SK-N-SH treated with all-trans-retinoic acid at 6 μM for 48 hours (cell line): ENCODE measurements at regions not wholly inside any gene's neighbourhood (a gene's known extent, or its start where the extent isn't known, plus 50 kb on each side); places are given as distances from the start of the nearest gene placed in this dataset.

Source experiments
- ATAC-seq: fragments of 200-7000 bp; cut with Tn5 transposase; 3 replicates; pipeline ENCODE4 v1.9.1; 2020; ENCODE audit warnings: mild to moderate bottlenecking, moderate library complexity
- ARNTL ChIP-seq: fragments of 450-650 bp; formaldehyde crosslinking; IDR thresholded peaks from 2 replicates; pipeline ENCODE4 v1.5.0; 2020; ENCODE audit warnings: low read depth, mild to moderate bottlenecking, moderate library complexity, borderline replicate concordance
- BACH2 ChIP-seq: fragments of 250-450 bp; sonication (Bioruptor Pico); IDR thresholded peaks from 2 replicates; pipeline ENCODE4 v1.9.0; 2021; ENCODE audit warnings: mild to moderate bottlenecking, borderline replicate concordance
- CREB5 ChIP-seq: fragments of 250-450 bp; sonication (Bioruptor Pico); IDR thresholded peaks from 2 replicates; pipeline ENCODE4 v1.5.1; 2020; ENCODE audit warnings: low read depth, mild to moderate bottlenecking, moderate library complexity
- CSDC2 ChIP-seq: fragments of 250-450 bp; sonication (Bioruptor Pico); IDR thresholded peaks from 2 replicates; pipeline ENCODE4 v1.5.0; 2020; ENCODE audit warnings: mild to moderate bottlenecking, moderate library complexity
- ESRRG ChIP-seq: fragments of 250-450 bp; sonication (Bioruptor Pico); IDR thresholded peaks from 2 replicates; pipeline ENCODE4 v1.6.1; 2021; ENCODE audit warnings: mild to moderate bottlenecking
- GLIS3 ChIP-seq: fragments of 250-450 bp; sonication (Bioruptor Pico); IDR thresholded peaks from 2 replicates; pipeline ENCODE4 v1.5.0; 2020; ENCODE audit warnings: mild to moderate bottlenecking, moderate library complexity
- ISL1 ChIP-seq: fragments of 250-450 bp; sonication (Bioruptor Pico); IDR thresholded peaks from 2 replicates; pipeline ENCODE4 v2.1.2; 2022; ENCODE audit warnings: mild to moderate bottlenecking, moderate library complexity
- PPARA ChIP-seq: fragments of 250-450 bp; sonication (Bioruptor Pico); IDR thresholded peaks from 2 replicates; pipeline ENCODE4 v1.5.0; 2020; ENCODE audit warnings: mild to moderate bottlenecking, borderline replicate concordance
- RARB ChIP-seq: fragments of 250-450 bp; sonication (Bioruptor Pico); IDR thresholded peaks from 2 replicates; pipeline ENCODE4 v1.8.0; 2021; ENCODE audit warnings: mild to moderate bottlenecking, moderate library complexity
- SNAI2 ChIP-seq: fragments of 250-450 bp; sonication (Bioruptor Pico); IDR thresholded peaks from 2 replicates; pipeline ENCODE4 v1.5.0; 2020; ENCODE audit warnings: mild to moderate bottlenecking, moderate library complexity
- TCF4 ChIP-seq: fragments of 250-450 bp; sonication (Bioruptor Pico); IDR thresholded peaks from 2 replicates; pipeline ENCODE4 v1.8.0; 2021; ENCODE audit warnings: mild to moderate bottlenecking, moderate library complexity, borderline replicate concordance
- TOX ChIP-seq: fragments of 250-450 bp; sonication (Bioruptor Pico); IDR thresholded peaks from 2 replicates; pipeline ENCODE4 v1.8.0; 2021; ENCODE audit warnings: mild to moderate bottlenecking, moderate library complexity, borderline replicate concordance
- ZC3H10 ChIP-seq: fragments of 250-450 bp; sonication (Bioruptor Pico); IDR thresholded peaks from 2 replicates; pipeline ENCODE4 v1.5.1; 2021; ENCODE audit warnings: mild to moderate bottlenecking, moderate library complexity
- ZFP3 ChIP-seq: fragments of 250-450 bp; sonication (Bioruptor Pico); IDR thresholded peaks from 2 replicates; pipeline ENCODE4 v1.5.0; 2020; ENCODE audit warnings: mild to moderate bottlenecking, moderate library complexity
- ZFP30 ChIP-seq: fragments of 450-650 bp; formaldehyde crosslinking; IDR thresholded peaks from 2 replicates; pipeline ENCODE4 v1.5.0; 2022; ENCODE audit warnings: mild to moderate bottlenecking, moderate library complexity
- ZNF565 ChIP-seq: fragments of 450-650 bp; formaldehyde crosslinking; conservative IDR thresholded peaks from 2 replicates; pipeline ENCODE4 v1.5.0; 2020; ENCODE audit warnings: low read depth, mild to moderate bottlenecking, moderate library complexity
- ZNF70 ChIP-seq: fragments of 450-650 bp; formaldehyde crosslinking; IDR thresholded peaks from 2 replicates; pipeline ENCODE4 v1.5.0; 2020; ENCODE audit warnings: mild to moderate bottlenecking, moderate library complexity
- TF ChIP-seq, protein P1 (sequence below): fragments of 250-450 bp; sonication (Bioruptor Pico); IDR thresholded peaks from 2 replicates; pipeline ENCODE4 v1.5.1; 2021; ENCODE audit warnings: mild to moderate bottlenecking, moderate library complexity
- TF ChIP-seq, protein P2 (sequence below): fragments of 250-450 bp; sonication (Bioruptor Pico); IDR thresholded peaks from 2 replicates; pipeline ENCODE4 v1.8.0; 2021; ENCODE audit warnings: low read depth, mild to moderate bottlenecking, moderate library complexity, borderline replicate concordance
- TF ChIP-seq, protein P3 (sequence below): fragments of 250-450 bp; sonication (Bioruptor Pico); IDR thresholded peaks from 2 replicates; pipeline ENCODE4 v1.5.0; 2020; ENCODE audit warnings: mild to moderate bottlenecking, moderate library complexity

DNA sequence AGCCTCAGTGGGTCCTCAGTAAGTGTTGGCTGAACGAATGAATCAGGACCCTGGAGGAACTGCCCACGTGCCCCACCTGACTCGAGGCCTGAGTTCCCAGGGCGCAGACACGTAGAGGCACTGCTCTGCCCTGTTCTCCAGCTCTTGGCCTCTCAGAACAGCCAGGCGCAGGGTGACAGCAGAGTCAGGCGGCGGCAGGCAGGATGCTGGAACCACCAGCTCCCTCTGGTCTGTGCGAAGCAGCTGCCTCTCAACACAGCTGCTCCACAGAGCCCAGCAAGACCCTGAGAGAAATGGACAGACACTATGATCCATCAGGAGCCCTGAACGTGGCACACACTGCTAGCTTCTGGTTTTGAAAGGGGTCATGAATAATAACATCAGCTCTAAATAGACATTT lies 53.1 kb upstream of the BCO1 start:
- TF ChIP-seq ARNTL (CRISPR knock-in tag) (no peak), CREB5 (no peak), ZNF70 (CRISPR knock-in tag) (no peak), ZC3H10 (CRISPR knock-in tag) (no peak), ISL1 (CRISPR knock-in tag) (no peak), ESRRG (CRISPR knock-in tag) (no peak), ZFP3 (no peak), GLIS3 (no peak), ZFP30 (CRISPR knock-in tag) (no peak), ZNF565 (no peak), TCF4 (CRISPR knock-in tag) (no peak), SNAI2 (CRISPR knock-in tag) (no peak), BACH2 (CRISPR knock-in tag) (no peak), TOX (CRISPR knock-in tag) (no peak), CSDC2 (CRISPR knock-in tag) (no peak), RARB (CRISPR knock-in tag) (no peak)
- TF ChIP-seq, protein P1, sequence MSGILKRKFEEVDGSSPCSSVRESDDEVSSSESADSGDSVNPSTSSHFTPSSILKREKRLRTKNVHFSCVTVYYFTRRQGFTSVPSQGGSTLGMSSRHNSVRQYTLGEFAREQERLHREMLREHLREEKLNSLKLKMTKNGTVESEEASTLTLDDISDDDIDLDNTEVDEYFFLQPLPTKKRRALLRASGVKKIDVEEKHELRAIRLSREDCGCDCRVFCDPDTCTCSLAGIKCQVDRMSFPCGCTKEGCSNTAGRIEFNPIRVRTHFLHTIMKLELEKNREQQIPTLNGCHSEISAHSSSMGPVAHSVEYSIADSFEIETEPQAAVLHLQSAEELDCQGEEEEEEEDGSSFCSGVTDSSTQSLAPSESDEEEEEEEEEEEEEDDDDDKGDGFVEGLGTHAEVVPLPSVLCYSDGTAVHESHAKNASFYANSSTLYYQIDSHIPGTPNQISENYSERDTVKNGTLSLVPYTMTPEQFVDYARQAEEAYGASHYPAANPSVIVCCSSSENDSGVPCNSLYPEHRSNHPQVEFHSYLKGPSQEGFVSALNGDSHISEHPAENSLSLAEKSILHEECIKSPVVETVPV (CRISPR knock-in tag): no peak
- TF ChIP-seq, protein P2, sequence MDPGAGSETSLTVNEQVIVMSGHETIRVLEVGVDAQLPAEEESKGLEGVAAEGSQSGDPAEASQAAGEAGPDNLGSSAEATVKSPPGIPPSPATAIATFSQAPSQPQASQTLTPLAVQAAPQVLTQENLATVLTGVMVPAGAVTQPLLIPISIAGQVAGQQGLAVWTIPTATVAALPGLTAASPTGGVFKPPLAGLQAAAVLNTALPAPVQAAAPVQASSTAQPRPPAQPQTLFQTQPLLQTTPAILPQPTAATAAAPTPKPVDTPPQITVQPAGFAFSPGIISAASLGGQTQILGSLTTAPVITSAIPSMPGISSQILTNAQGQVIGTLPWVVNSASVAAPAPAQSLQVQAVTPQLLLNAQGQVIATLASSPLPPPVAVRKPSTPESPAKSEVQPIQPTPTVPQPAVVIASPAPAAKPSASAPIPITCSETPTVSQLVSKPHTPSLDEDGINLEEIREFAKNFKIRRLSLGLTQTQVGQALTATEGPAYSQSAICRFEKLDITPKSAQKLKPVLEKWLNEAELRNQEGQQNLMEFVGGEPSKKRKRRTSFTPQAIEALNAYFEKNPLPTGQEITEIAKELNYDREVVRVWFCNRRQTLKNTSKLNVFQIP: no peak
- no peak for ATAC-seq

GRCh38 chr16:81181013-81181720 lies 57.3 kb upstream of the BCO1 start:
- ATAC-seq: peak; percentile 98
- TF ChIP-seq SNAI2 (CRISPR knock-in tag) (no peak), ESRRG (CRISPR knock-in tag) (no peak), PPARA (CRISPR knock-in tag) (no peak), ZC3H10 (CRISPR knock-in tag) (no peak), GLIS3 (no peak), RARB (CRISPR knock-in tag) (no peak), ZFP30 (CRISPR knock-in tag) (no peak), CSDC2 (CRISPR knock-in tag) (no peak), ISL1 (CRISPR knock-in tag) (no peak), TCF4 (CRISPR knock-in tag) (no peak), ZNF565 (no peak)
- TF ChIP-seq, protein P3, sequence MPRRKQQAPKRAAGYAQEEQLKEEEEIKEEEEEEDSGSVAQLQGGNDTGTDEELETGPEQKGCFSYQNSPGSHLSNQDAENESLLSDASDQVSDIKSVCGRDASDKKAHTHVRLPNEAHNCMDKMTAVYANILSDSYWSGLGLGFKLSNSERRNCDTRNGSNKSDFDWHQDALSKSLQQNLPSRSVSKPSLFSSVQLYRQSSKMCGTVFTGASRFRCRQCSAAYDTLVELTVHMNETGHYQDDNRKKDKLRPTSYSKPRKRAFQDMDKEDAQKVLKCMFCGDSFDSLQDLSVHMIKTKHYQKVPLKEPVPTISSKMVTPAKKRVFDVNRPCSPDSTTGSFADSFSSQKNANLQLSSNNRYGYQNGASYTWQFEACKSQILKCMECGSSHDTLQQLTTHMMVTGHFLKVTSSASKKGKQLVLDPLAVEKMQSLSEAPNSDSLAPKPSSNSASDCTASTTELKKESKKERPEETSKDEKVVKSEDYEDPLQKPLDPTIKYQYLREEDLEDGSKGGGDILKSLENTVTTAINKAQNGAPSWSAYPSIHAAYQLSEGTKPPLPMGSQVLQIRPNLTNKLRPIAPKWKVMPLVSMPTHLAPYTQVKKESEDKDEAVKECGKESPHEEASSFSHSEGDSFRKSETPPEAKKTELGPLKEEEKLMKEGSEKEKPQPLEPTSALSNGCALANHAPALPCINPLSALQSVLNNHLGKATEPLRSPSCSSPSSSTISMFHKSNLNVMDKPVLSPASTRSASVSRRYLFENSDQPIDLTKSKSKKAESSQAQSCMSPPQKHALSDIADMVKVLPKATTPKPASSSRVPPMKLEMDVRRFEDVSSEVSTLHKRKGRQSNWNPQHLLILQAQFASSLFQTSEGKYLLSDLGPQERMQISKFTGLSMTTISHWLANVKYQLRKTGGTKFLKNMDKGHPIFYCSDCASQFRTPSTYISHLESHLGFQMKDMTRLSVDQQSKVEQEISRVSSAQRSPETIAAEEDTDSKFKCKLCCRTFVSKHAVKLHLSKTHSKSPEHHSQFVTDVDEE (CRISPR knock-in tag): no peak
- TF ChIP-seq, protein P2: no peak
- TF ChIP-seq, protein P1 (CRISPR knock-in tag): no peak
